SK-N-SH (cell line): ENCODE measurements at regions not wholly inside any gene's neighbourhood (a gene's known extent, or its start where the extent isn't known, plus 50 kb on each side); places are given as distances from the start of the nearest gene placed in this dataset.

Experiments used
- EZH2phosphoT487 ChIP-seq: fragments of 200-600 bp; sonication (generic); IDR thresholded peaks from 2 replicates; pipeline ENCODE4 v1.6.1; 2017; ENCODE audit warnings: low read depth, mixed run types, mild to moderate bottlenecking, antibody characterized with exemption, moderate library complexity, borderline replicate concordance
- POLR2AphosphoS5 ChIP-seq: IDR thresholded peaks from 2 replicates; pipeline ENCODE4 v1.6.1; 2012; ENCODE audit warnings: low read depth, low read length
- RAD21 ChIP-seq: IDR thresholded peaks from 2 replicates; pipeline ENCODE4 v1.6.1; 2012; ENCODE audit warnings: mild to moderate bottlenecking, low read length
- REST ChIP-seq: IDR thresholded peaks from 2 replicates; pipeline ENCODE4 v1.6.1; 2012; ENCODE audit warnings: mild to moderate bottlenecking, low read depth, low read length, moderate library complexity
- SIN3A ChIP-seq: IDR thresholded peaks from 2 replicates; pipeline ENCODE4 v1.6.1; 2012; ENCODE audit warnings: low read depth, mild to moderate bottlenecking, low read length, moderate library complexity, borderline replicate concordance
- TAF1 ChIP-seq: IDR thresholded peaks from 2 replicates; pipeline ENCODE4 v1.6.1; 2012; ENCODE audit warnings: low read depth, mild to moderate bottlenecking, low read length, moderate library complexity, borderline replicate concordance
- TEAD4 ChIP-seq: IDR thresholded peaks from 2 replicates; pipeline ENCODE4 v1.4.0; 2012; ENCODE audit warnings: mild to moderate bottlenecking, borderline replicate concordance; ENCODE audit not compliant: insufficient read depth
- USF2 ChIP-seq: fragments of 150-350 bp; IDR thresholded peaks from 2 replicates; pipeline ENCODE4 v1.6.1; 2017; ENCODE audit warnings: antibody characterized with exemption, low read length, low read depth, borderline replicate concordance
- TF ChIP-seq, protein P1 (sequence below): fragments of 200-600 bp; sonication (generic); IDR thresholded peaks from 2 replicates; pipeline ENCODE4 v1.6.1; 2017; ENCODE audit warnings: antibody characterized with exemption, mild to moderate bottlenecking, moderate library complexity
- TF ChIP-seq, protein P2 (sequence below): IDR thresholded peaks from 2 replicates; pipeline ENCODE4 v1.4.0; 2012; ENCODE audit warnings: low read depth, borderline replicate concordance

- TF ChIP-seq, protein P1, sequence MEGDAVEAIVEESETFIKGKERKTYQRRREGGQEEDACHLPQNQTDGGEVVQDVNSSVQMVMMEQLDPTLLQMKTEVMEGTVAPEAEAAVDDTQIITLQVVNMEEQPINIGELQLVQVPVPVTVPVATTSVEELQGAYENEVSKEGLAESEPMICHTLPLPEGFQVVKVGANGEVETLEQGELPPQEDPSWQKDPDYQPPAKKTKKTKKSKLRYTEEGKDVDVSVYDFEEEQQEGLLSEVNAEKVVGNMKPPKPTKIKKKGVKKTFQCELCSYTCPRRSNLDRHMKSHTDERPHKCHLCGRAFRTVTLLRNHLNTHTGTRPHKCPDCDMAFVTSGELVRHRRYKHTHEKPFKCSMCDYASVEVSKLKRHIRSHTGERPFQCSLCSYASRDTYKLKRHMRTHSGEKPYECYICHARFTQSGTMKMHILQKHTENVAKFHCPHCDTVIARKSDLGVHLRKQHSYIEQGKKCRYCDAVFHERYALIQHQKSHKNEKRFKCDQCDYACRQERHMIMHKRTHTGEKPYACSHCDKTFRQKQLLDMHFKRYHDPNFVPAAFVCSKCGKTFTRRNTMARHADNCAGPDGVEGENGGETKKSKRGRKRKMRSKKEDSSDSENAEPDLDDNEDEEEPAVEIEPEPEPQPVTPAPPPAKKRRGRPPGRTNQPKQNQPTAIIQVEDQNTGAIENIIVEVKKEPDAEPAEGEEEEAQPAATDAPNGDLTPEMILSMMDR = no peak
- TF ChIP-seq USF2 (no peak), TEAD4 (no peak), RAD21 (no peak), POLR2AphosphoS5 (no peak), REST (no peak), EZH2phosphoT487 (no peak), TAF1 (no peak), SIN3A (no peak)
- TF ChIP-seq, protein P2, sequence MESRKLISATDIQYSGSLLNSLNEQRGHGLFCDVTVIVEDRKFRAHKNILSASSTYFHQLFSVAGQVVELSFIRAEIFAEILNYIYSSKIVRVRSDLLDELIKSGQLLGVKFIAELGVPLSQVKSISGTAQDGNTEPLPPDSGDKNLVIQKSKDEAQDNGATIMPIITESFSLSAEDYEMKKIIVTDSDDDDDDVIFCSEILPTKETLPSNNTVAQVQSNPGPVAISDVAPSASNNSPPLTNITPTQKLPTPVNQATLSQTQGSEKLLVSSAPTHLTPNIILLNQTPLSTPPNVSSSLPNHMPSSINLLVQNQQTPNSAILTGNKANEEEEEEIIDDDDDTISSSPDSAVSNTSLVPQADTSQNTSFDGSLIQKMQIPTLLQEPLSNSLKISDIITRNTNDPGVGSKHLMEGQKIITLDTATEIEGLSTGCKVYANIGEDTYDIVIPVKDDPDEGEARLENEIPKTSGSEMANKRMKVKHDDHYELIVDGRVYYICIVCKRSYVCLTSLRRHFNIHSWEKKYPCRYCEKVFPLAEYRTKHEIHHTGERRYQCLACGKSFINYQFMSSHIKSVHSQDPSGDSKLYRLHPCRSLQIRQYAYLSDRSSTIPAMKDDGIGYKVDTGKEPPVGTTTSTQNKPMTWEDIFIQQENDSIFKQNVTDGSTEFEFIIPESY = no peak
These were observed 126.6 kb downstream of the AXIN2 start for GRCh38 chr17:65434878-65435277.
